AG04450 (cell line): ENCODE measurements at regions not wholly inside any gene's neighbourhood (a gene's known extent, or its start where the extent isn't known, plus 50 kb on each side); places are given as distances from the start of the nearest gene placed in this dataset.
"Not testable (repeated sequence)": the region's sequence is repeated elsewhere in the genome, so short reads cannot be mapped to it uniquely, and the experiment has no call there.

Source experiments
- CTCF ChIA-PET: fragments of 300-600, 350-600 bp; formaldehyde crosslinking; extraction: SDS; loops from one replicate; lab custom pipeline; 2022; ENCODE audit warnings: antibody characterized with exemption, inconsistent platforms; lab: Charles Lee
- POLR2A ChIA-PET: fragments of 350-600 bp; formaldehyde crosslinking; extraction: SDS; loops from one replicate; lab custom pipeline; 2021; ENCODE audit warnings: antibody characterized with exemption, inconsistent platforms; lab: Yijun Ruan, JAX
- DNase-seq: peaks from one replicate; pipeline ENCODE4 v3.0.0-alpha.2; 2011; ENCODE audit warnings: low read depth, low spot score
- H3K27ac ChIP-seq: one replicate; pipeline ENCODE4 v1.5.1; 2012; ENCODE audit warnings: low read depth, low read length, control low read depth
- H3K27me3 ChIP-seq: one replicate; pipeline ENCODE4 v1.6.0; 2012; ENCODE audit warnings: low read length; ENCODE audit not compliant: control insufficient read depth, insufficient read depth
- H3K4me3 ChIP-seq: 2 replicates; pipeline ENCODE4 v1.5.1; 2011; ENCODE audit warnings: mild to moderate bottlenecking, low read depth, low read length, control low read depth
- H3K9me3 ChIP-seq: 2 replicates; pipeline ENCODE4 v1.5.1; 2012; ENCODE audit warnings: low read length; ENCODE audit not compliant: control insufficient read depth, insufficient read depth
- TF ChIP-seq, protein P1 (sequence below): IDR thresholded peaks from 2 replicates; pipeline ENCODE4 v1.5.1; 2011; ENCODE audit warnings: low read depth, low read length, control low read depth, inconsistent platforms

DNA sequence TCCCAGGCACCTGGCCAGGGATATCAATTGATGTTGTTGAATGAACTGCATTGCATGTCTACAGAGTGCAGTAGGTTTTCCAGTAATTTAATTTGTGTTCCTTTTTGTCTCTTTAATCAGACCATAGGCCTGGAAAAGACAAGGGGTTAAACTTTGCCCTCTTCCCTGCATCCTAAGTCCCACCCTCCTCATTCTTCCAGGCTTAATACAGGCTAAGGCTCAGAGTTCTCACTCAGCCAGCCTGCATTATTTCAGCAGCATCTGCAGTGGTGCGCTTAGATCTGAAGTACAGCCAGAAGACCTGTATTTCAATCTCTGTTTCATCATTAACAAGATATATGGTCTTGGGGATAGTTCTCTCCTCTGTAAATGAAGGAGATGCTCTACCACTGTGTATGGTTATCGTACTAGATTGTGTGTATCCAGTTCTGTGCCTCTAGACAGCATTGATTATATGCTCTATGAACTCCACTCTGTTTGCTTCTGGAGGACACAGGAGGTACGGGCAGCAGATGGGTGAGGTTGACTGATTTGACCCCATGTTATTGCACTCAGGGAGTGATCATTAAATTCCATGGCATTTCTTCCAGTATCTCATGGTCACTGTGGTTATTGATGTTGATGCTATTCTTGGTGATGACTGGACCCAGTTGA is 286.1 kb downstream of the RPS6KC1 start:
- H3K4me3 ChIP-seq: no peak overlapping the region
- DNase-seq: no peak
- POLR2A ChIA-PET: no interaction called here
- H3K27me3 ChIP-seq: no peaks in the 10 kb centered on the region
- CTCF ChIA-PET: no interaction called here
- H3K27ac ChIP-seq: no peak overlapping the region
- no peaks in the 10 kb centered on the region for H3K9me3 ChIP-seq
- TF ChIP-seq, protein P1, sequence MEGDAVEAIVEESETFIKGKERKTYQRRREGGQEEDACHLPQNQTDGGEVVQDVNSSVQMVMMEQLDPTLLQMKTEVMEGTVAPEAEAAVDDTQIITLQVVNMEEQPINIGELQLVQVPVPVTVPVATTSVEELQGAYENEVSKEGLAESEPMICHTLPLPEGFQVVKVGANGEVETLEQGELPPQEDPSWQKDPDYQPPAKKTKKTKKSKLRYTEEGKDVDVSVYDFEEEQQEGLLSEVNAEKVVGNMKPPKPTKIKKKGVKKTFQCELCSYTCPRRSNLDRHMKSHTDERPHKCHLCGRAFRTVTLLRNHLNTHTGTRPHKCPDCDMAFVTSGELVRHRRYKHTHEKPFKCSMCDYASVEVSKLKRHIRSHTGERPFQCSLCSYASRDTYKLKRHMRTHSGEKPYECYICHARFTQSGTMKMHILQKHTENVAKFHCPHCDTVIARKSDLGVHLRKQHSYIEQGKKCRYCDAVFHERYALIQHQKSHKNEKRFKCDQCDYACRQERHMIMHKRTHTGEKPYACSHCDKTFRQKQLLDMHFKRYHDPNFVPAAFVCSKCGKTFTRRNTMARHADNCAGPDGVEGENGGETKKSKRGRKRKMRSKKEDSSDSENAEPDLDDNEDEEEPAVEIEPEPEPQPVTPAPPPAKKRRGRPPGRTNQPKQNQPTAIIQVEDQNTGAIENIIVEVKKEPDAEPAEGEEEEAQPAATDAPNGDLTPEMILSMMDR: no peak

- H3K27me3 ChIP-seq: no peaks in the 10 kb centered on the region
- H3K4me3 ChIP-seq: no peak overlapping the region
- ChIA-PET CTCF (interaction anchor here (1.1 to 1.3 kb wide), 2 partner anchors 32 to 96 kb away, joined by 3 read pairs; no protein-coding TSS in a partner anchor), POLR2A (no interaction called here)
- no peaks in the 10 kb centered on the region for H3K9me3 ChIP-seq
- DNase-seq: no peak
- H3K27ac ChIP-seq: no peak overlapping the region
- TF ChIP-seq, protein P1: no peak
Measured at GRCh38 chr1:213340593-213340992, 289.6 kb downstream of the RPS6KC1 start.

GRCh38 chr1:213345621-213346020 is 294.6 kb downstream of the RPS6KC1 start:
- Histone ChIP-seq H3K27ac (no peak overlapping the region), H3K4me3 (no peak overlapping the region), H3K27me3 (no peaks in the 10 kb centered on the region), H3K9me3 (no peaks in the 10 kb centered on the region)
- TF ChIP-seq, protein P1: no peak
- ChIA-PET CTCF (no interaction called here), POLR2A (no interaction called here)
- DNase-seq: no peak

- POLR2A ChIA-PET: no interaction called here
- TF ChIP-seq, protein P1: no peak
- H3K27me3 ChIP-seq: no peaks in the 10 kb centered on the region
- CTCF ChIA-PET: no interaction called here
- no peak overlapping the region for H3K27ac ChIP-seq
- DNase-seq: no peak
- H3K9me3 ChIP-seq: peaks cover 5% of the 10 kb centered on the region; the same call in 1 of the 2 replicates
- no peak overlapping the region for H3K4me3 ChIP-seq
Measured at GRCh38 chr1:213357403-213357802, 306.4 kb downstream of the RPS6KC1 start.

DNA sequence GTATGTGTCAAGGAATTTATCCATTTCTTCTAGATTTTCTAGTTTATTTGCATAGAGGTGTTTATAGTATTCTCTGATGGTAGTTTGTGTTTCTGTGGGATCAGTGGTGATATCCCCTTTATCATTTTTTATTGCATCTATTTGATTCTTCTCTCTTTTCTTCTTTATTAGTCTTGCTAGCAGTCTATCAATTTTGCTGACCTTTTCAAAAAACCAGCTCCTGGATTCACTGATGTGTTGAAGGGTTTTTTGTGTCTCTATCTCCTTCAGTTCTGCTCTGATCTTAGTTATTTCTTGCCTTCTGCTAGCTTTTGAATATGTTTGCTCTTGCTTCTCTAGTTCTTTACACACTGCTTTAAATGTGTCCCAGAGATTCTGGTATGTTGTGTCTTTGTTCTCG is 307.3 kb downstream of the RPS6KC1 start:
- H3K4me3 ChIP-seq, H3K9me3 ChIP-seq, CTCF ChIA-PET, H3K27me3 ChIP-seq, POLR2A ChIA-PET, DNase-seq, H3K27ac ChIP-seq: not testable (repeated sequence)
